Spleen (tissue), 11 donors: ENCODE measurements at regions not wholly inside any gene's neighbourhood (a gene's known extent, or its start where the extent isn't known, plus 50 kb on each side); places are given as distances from the start of the nearest gene placed in this dataset.
"Not testable (repeated sequence)": the region's sequence is repeated elsewhere in the genome, so short reads cannot be mapped to it uniquely, and the experiment has no call there.

Experiments used
- DNase-seq: peaks from one replicate; pipeline ENCODE4 v3.0.0-alpha.2; 2020
- H3K27ac ChIP-seq, 8 donors: fragments of 200-600 bp; sonication (generic) in 7 of 8; 1 replicate in 4 of 8; 2 replicates in 4 of 8; pipeline versions ENCODE4 v1.5.0 to v1.8.0; 2016 to 2021; ENCODE audit warnings: inconsistent platforms in 4 of 8, mild to moderate bottlenecking in 4 of 8, moderate library complexity in 1 of 8
- H3K27me3 ChIP-seq, 7 donors: fragments of 200-600 bp; sonication (generic) in 6 of 7; replicated peaks in 1 of 7; 1 replicate in 4 of 7; 2 replicates in 3 of 7; pipeline versions ENCODE4 v1.5.0 to v1.8.0; 2016 to 2021; ENCODE audit warnings: inconsistent platforms in 3 of 7, mild to moderate bottlenecking in 1 of 7
- H3K36me3 ChIP-seq, 6 donors: fragments of 200-600 bp; sonication (generic) in 5 of 6; 1 replicate in 4 of 6; 2 replicates in 2 of 6; pipeline versions ENCODE4 v1.5.0 to v1.8.0; 2016 to 2021; ENCODE audit warnings: inconsistent platforms in 2 of 6
- H3K4me1 ChIP-seq, 6 donors: fragments of 200-600 bp; sonication (generic) in 5 of 6; 1 replicate in 3 of 6; 2 replicates in 3 of 6; pipeline versions ENCODE4 v1.5.0 to v1.8.0; 2016 to 2021; ENCODE audit warnings: inconsistent platforms in 3 of 6
- H3K4me3 ChIP-seq, 8 donors: fragments of 200-600 bp; sonication (generic) in 7 of 8; 1 replicate in 4 of 8; 2 replicates in 4 of 8; pipeline versions ENCODE4 v1.5.0 to v1.8.0; 2016 to 2021; ENCODE audit warnings: inconsistent platforms in 4 of 8, mild to moderate bottlenecking in 4 of 8, moderate library complexity in 2 of 8
- H3K9me3 ChIP-seq, 8 donors: fragments of 200-600 bp; sonication (generic) in 7 of 8; 1 replicate in 4 of 8; 2 replicates in 4 of 8; pipeline versions ENCODE4 v1.5.0 to v1.8.0; 2016 to 2021; ENCODE audit warnings: inconsistent platforms in 4 of 8
- CTCF ChIP-seq, 11 experiments: fragments of 200-600 bp in 7 of 11; fragments of 450-650 bp in 4 of 11; sonication (generic) in 4 of 11; IDR thresholded peaks in 8 of 11; conservative IDR thresholded peaks in 3 of 11; 1 replicate in 7 of 11; 2 replicates in 4 of 11; pipeline versions ENCODE4 v1.4.0 to v1.8.0; 2016 to 2021; ENCODE audit warnings: antibody characterized with exemption in 11 of 11, inconsistent platforms in 4 of 11, mild to moderate bottlenecking in 1 of 11
- POLR2A ChIP-seq, 3 donors: fragments of 450-650 bp; IDR thresholded peaks; one replicate each; pipeline ENCODE4 v1.5.1; 2017; ENCODE audit warnings: antibody characterized with exemption in 3 of 3, mild to moderate bottlenecking in 1 of 3
- POLR2AphosphoS5 ChIP-seq, 3 donors: sonication (generic); formaldehyde crosslinking; IDR thresholded peaks; one replicate each; pipeline ENCODE4 v1.5.1; 2017; ENCODE audit warnings: antibody characterized with exemption in 3 of 3
- WGBS, 5 donors: extraction: QIAGEN DNeasy Blood & Tissue Kit in 3 of 5; methylation state at CpG; one replicate each; pipeline versions ENCODE4 v1.1.5 to v1.1.7; 2013 to 2018; 5-methylcytosine and 5-hydroxymethylcytosine counted together
- intact Hi-C: fragments of 100-400 bp; cut with DNase I; formaldehyde crosslinking; loops from one replicate; pipeline ENCODE4 v1.15.0; 2023; ENCODE audit warnings: low total_unique reads
- donor health status: healthy with polysubstance abuse.
- donor health status: DM: no; HTN: no; CAD: no; lungs with moderate emphysema.
- donor health status: DM: no; HTN: no; CAD: no.
- donor health status: Bipolar disorder and iron deficiency.
- donor health status: healthy.
- donor health status: DM: no; HTN: no; CAD: no.
- donor health status: DM: yes; HTN: yes; CAD: no.

DNA sequence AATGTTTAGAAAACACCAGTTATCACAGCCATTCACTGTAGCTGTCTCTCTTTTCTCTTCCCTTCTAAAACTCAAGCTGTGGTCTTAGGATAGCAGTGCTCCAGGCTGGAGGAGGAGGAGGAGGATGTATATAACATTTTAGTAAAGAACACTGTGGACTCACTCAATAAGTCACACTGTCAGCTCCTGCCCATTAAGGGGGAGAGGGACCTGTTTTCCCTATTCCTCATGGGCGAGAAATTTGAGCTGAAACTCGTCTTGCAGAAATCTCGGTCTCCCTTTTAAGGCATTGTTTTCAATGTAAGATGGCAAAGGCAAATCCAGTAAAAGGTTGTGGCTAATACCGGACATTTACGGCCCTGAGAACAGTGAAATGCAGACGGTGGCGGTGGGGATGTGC is 114.8 kb upstream of the ZNF236 start:
- Histone ChIP-seq H3K4me1 (peaks cover 0 to 8% (median 6%) of the 10 kb centered on the region in 6 donors), H3K36me3 (no peaks in the 10 kb centered on the region), H3K27me3 (no peaks in the 10 kb centered on the region), H3K9me3 (no peaks in the 10 kb centered on the region), H3K27ac (no peak overlapping the region), H3K4me3 (no peak overlapping the region)
- WGBS, 5 donors = 92 to 95% (median 93%) methylated on average over 7 of the region's 7 CpGs
- no peak for TF ChIP-seq CTCF (IDR thresholded peaks at IDR 0.05 in 8 of 11, conservative IDR thresholded peaks at IDR 0.05 in 3 of 11)
- TF ChIP-seq POLR2AphosphoS5 (IDR thresholded peaks at IDR 0.05) = no peak
- TF ChIP-seq POLR2A (IDR thresholded peaks at IDR 0.05) = no peak
- DNase-seq = no peak
- intact Hi-C loops = loop anchor here (5.0 kb wide), 1 partner anchor 310 kb away; no protein-coding TSS in a partner anchor

GRCh38 chr18:76704589-76704988 is 117.8 kb upstream of the ZNF236 start:
- 89 to 97% (median 96%) methylated on average over 4 of the region's 4 CpGs for WGBS, 5 donors
- H3K9me3 ChIP-seq, H3K27ac ChIP-seq, H3K4me1 ChIP-seq, intact Hi-C loops, H3K36me3 ChIP-seq, H3K4me3 ChIP-seq, DNase-seq: not testable (repeated sequence)
- H3K27me3 ChIP-seq = peaks cover 0 to 23% (median 3%) of the 10 kb centered on the region in 7 donors

GRCh38 chr18:76699923-76700322 is 122.4 kb upstream of the ZNF236 start:
- Histone ChIP-seq H3K4me3 (no peak overlapping the region), H3K4me1 (peaks cover 0 to 4% (median 0%) of the 10 kb centered on the region in 6 donors), H3K36me3 (no peaks in the 10 kb centered on the region), H3K27me3 (peaks cover 0 to 65% (median 4%) of the 10 kb centered on the region in 7 donors), H3K9me3 (no peaks in the 10 kb centered on the region), H3K27ac (no peak overlapping the region)
- WGBS, 5 donors = 72 to 92% (median 82%) methylated on average over 11 of the region's 11 CpGs
- TF ChIP-seq POLR2AphosphoS5 (IDR thresholded peaks at IDR 0.05) (no peak), CTCF (IDR thresholded peaks at IDR 0.05 in 8 of 11, conservative IDR thresholded peaks at IDR 0.05 in 3 of 11) (no peak), POLR2A (IDR thresholded peaks at IDR 0.05) (no peak)
- no peak for DNase-seq
- intact Hi-C loops = no loop called here

- intact Hi-C loops = no loop called here
- H3K27ac ChIP-seq = no peak overlapping the region
- H3K4me3 ChIP-seq = peak overlapping the region in 2 of 8 donors; percentile 6 to 21
- H3K9me3 ChIP-seq = no peaks in the 10 kb centered on the region
- H3K36me3 ChIP-seq = no peaks in the 10 kb centered on the region
- H3K4me1 ChIP-seq = peaks cover 0 to 4% (median 0%) of the 10 kb centered on the region in 6 donors
- DNase-seq = no peak
- H3K27me3 ChIP-seq = peaks cover 0 to 78% (median 4%) of the 10 kb centered on the region in 7 donors
- WGBS, 5 donors = 6 to 15% (median 11%) methylated on average over 13 of the region's 13 CpGs
- TF ChIP-seq POLR2AphosphoS5 (IDR thresholded peaks at IDR 0.05) (no peak), POLR2A (IDR thresholded peaks at IDR 0.05) (no peak), CTCF (IDR thresholded peaks at IDR 0.05 in 8 of 11, conservative IDR thresholded peaks at IDR 0.05 in 3 of 11) (no peak)
Measured at GRCh38 chr18:76697441-76697901, 124.9 kb upstream of the ZNF236 start.

DNA sequence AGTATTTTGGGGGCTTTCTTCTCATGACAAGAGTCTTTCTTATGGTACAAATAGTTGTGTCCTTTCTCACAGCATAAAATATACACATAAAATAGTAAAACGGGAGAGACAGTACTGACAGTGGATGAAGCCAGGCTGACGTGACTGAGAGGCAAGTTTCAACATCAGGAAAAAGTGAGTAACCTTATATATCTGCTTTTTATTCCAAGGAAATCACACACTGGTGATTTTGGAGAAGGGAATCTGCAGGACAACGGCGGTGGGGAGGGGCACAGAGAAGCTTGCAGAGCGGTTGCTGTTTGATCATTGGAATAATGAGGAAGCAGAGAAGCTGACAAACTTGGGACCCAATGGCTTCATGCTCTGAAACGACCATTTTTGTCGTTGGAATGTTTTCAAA is 130.6 kb upstream of the ZNF236 start:
- TF ChIP-seq POLR2A (IDR thresholded peaks at IDR 0.05) (no peak), POLR2AphosphoS5 (IDR thresholded peaks at IDR 0.05) (no peak)
- no peak overlapping the region for H3K27ac ChIP-seq
- no peak overlapping the region for H3K4me3 ChIP-seq
- no peak for DNase-seq
- H3K36me3 ChIP-seq = no peaks in the 10 kb centered on the region
- WGBS, 5 donors = 56 to 69% (median 62%) methylated on average over 7 of the region's 7 CpGs
- H3K27me3 ChIP-seq = peaks cover 0 to 63% (median 7%) of the 10 kb centered on the region in 7 donors
- no peaks in the 10 kb centered on the region for H3K9me3 ChIP-seq
- intact Hi-C loops = no loop called here
- peaks cover 0 to 2% (median 0%) of the 10 kb centered on the region in 6 donors for H3K4me1 ChIP-seq
